ENCODE measurements at regions not wholly inside any gene's neighbourhood (a gene's known extent, or its start where the extent isn't known, plus 50 kb on each side); places are given as distances from the start of the nearest gene placed in this dataset.

DNA sequence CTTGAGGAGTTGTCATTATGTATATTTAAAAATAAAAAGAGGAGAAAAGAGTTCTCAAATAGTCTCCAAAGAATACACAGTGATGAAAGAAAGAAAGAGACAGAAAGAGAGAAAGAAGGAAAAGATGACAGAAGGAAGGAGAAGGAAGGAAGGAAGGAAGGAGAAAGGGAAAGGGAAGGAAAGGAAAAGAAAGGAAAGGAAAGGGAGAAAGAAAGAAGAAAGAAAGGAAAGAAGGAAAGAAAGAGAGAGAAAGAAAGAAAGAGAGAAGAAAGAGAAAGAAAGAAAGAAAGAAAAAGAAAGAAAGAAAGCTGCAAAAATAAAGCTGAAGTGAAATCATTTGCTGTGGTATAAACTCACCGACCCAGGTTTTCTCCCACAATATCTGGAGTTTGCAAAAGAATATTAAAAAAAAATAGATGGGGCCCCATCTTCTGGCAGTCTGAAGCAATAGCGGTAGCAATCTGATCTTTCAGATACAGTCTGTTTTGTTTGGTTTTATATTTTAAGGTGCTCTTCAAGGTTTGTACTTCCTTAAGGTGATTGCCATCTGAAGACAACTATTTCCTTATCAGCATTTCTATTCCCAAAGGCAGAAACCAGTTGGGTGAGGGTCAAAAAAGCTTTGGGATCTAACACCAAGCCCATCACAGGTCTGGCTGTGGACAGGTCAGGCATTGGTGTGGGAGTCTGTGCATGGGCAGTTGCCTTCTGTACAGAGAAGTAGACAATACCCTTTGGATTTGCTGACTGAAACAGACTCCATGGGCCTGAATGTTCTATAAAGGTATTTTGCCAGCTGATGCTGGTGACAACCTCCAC lies 160.4 kb downstream of the CPEB2 start:
- Histone ChIP-seq H3K4me3 (no peak overlapping the region), H2AFZ (no peak overlapping the region), H3K79me2 (no peaks in the 10 kb centered on the region), H3K9me3 (ENCODE audit: low read depth) (no peaks in the 10 kb centered on the region), H3K4me1 (ENCODE audit: insufficient read depth) (peaks cover 3% of the 10 kb centered on the region), H3K27ac (no peak overlapping the region), H3K27me3 (no peaks in the 10 kb centered on the region), H3K36me3 (replicated peaks; ENCODE audit: insufficient read depth, low read depth) (no peaks in the 10 kb centered on the region), H3K9me2 (replicated peaks; ENCODE audit: insufficient read depth) (no peaks in the 10 kb centered on the region), H3K4me2 (no peak overlapping the region), H4K20me1 (ENCODE audit: insufficient read depth, poor library complexity, severe bottlenecking) (no peaks in the 10 kb centered on the region)
- WGBS (ENCODE audit: low lambda C conversion rate, missing lambda C conversion rate), result 51% methylated on average over 2 of the region's 2 CpGs
- DNase-seq (ENCODE audit: low spot score), result peak; percentile 41
- no peak for TF ChIP-seq EZH2 (IDR thresholded peaks at IDR 0.05; ENCODE audit: borderline replicate concordance)
- TF ChIP-seq, protein P1, sequence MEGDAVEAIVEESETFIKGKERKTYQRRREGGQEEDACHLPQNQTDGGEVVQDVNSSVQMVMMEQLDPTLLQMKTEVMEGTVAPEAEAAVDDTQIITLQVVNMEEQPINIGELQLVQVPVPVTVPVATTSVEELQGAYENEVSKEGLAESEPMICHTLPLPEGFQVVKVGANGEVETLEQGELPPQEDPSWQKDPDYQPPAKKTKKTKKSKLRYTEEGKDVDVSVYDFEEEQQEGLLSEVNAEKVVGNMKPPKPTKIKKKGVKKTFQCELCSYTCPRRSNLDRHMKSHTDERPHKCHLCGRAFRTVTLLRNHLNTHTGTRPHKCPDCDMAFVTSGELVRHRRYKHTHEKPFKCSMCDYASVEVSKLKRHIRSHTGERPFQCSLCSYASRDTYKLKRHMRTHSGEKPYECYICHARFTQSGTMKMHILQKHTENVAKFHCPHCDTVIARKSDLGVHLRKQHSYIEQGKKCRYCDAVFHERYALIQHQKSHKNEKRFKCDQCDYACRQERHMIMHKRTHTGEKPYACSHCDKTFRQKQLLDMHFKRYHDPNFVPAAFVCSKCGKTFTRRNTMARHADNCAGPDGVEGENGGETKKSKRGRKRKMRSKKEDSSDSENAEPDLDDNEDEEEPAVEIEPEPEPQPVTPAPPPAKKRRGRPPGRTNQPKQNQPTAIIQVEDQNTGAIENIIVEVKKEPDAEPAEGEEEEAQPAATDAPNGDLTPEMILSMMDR (IDR thresholded peaks at IDR 0.05; ENCODE audit: poor library complexity), result peak; percentile 49

DNA sequence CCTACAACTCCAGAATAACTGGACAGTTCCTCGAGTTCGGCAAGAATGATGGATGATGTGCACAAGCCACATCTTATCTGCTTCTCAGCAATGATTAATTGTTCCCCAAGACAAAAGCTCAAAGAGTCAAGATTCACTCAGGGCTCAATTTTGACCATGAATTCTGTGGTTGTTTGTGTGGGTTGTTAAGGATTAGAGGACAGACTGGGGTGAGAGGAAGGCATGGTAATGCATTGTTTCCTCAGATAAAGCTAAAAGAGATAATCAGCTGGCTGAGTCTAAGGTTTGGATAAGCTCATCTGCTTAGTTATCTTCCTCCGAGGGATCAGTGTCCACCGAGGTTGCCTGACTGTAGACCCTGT lies 161.0 kb downstream of the CPEB2 start:
- TF ChIP-seq EZH2 (IDR thresholded peaks at IDR 0.05; ENCODE audit: borderline replicate concordance), result no peak
- TF ChIP-seq, protein P1 (IDR thresholded peaks at IDR 0.05; ENCODE audit: poor library complexity), result no peak
- no peak for TF ChIP-seq EZH2phosphoT487 (IDR thresholded peaks at IDR 0.05; ENCODE audit: low read depth, severe bottlenecking, unreplicated experiment)
- Histone ChIP-seq H3K4me3 (no peak overlapping the region), H3K4me1 (ENCODE audit: insufficient read depth) (peaks cover 3% of the 10 kb centered on the region), H3K27ac (no peak overlapping the region), H3K9me3 (ENCODE audit: low read depth) (no peaks in the 10 kb centered on the region), H3K79me2 (no peaks in the 10 kb centered on the region), H3K4me2 (no peak overlapping the region), H3K9me2 (replicated peaks; ENCODE audit: insufficient read depth) (no peaks in the 10 kb centered on the region), H2AFZ (no peak overlapping the region), H3K36me3 (replicated peaks; ENCODE audit: insufficient read depth, low read depth) (no peaks in the 10 kb centered on the region), H3K27me3 (no peaks in the 10 kb centered on the region), H4K20me1 (ENCODE audit: insufficient read depth, poor library complexity, severe bottlenecking) (no peaks in the 10 kb centered on the region)
- WGBS (ENCODE audit: low lambda C conversion rate, missing lambda C conversion rate), result 19% methylated on average over 4 of the region's 4 CpGs
- no peak for DNase-seq (ENCODE audit: low spot score)

DNA sequence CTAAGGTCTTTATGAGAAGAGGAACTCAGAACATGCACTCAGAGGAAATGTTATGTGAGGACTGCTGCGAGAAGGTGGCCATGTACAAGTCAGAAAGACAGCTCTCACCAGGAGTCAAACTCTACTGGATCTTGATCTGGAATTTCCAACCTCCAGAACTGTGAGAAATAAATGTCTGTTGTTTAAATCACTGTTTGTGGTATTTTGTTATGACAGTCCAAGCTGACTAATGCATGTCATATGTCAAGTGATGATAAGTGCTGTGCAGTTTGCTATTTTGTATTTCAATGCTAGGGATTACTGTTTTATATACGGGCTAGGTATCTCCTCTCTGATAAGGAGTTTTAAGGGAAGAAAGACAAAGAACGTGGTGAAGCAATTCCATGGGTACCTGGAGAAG lies 162.3 kb downstream of the CPEB2 start:
- no peaks in the 10 kb centered on the region for H4K20me1 ChIP-seq (ENCODE audit: insufficient read depth, poor library complexity, severe bottlenecking)
- H3K27ac ChIP-seq, result no peak overlapping the region
- no peak overlapping the region for H3K4me2 ChIP-seq
- H3K4me3 ChIP-seq, result no peak overlapping the region
- H3K4me1 ChIP-seq (ENCODE audit: insufficient read depth), result no peaks in the 10 kb centered on the region
- no peaks in the 10 kb centered on the region for H3K9me3 ChIP-seq (ENCODE audit: low read depth)
- DNase-seq (ENCODE audit: low spot score), result no peak
- no peaks in the 10 kb centered on the region for H3K9me2 ChIP-seq (replicated peaks; ENCODE audit: insufficient read depth)
- 64% methylated on average over 3 of the region's 3 CpGs for WGBS (ENCODE audit: low lambda C conversion rate, missing lambda C conversion rate)
- no peaks in the 10 kb centered on the region for H3K36me3 ChIP-seq (replicated peaks; ENCODE audit: insufficient read depth, low read depth)
- no peaks in the 10 kb centered on the region for H3K27me3 ChIP-seq
- TF ChIP-seq, protein P1 (IDR thresholded peaks at IDR 0.05; ENCODE audit: poor library complexity), result no peak
- no peak for TF ChIP-seq EZH2 (IDR thresholded peaks at IDR 0.05; ENCODE audit: borderline replicate concordance)
- TF ChIP-seq EZH2phosphoT487 (IDR thresholded peaks at IDR 0.05; ENCODE audit: low read depth, severe bottlenecking, unreplicated experiment), result no peak
- H3K79me2 ChIP-seq, result no peaks in the 10 kb centered on the region
- H2AFZ ChIP-seq, result no peak overlapping the region
